GM18502 (cell line): ENCODE measurements at regions not wholly inside any gene's neighbourhood (a gene's known extent, or its start where the extent isn't known, plus 50 kb on each side); places are given as distances from the start of the nearest gene placed in this dataset.

Experiments
- ATAC-seq: cut with Tn5 transposase; IDR thresholded peaks from one replicate; pipeline ENCODE4 v1.9.1; 2021; ENCODE audit warnings: mild to moderate bottlenecking; ENCODE audit not compliant: unreplicated experiment, poor library complexity

GRCh38 chr4:136965478-136965877 lies 566.8 kb downstream of the PCDH18 start:
- no peak for ATAC-seq

GRCh38 chr4:136962868-136963267 lies 569.4 kb downstream of the PCDH18 start:
- no peak for ATAC-seq

- no peak for ATAC-seq
These were observed 585.9 kb downstream of the PCDH18 start for GRCh38 chr4:136946307-136946907.

- ATAC-seq, result no peak
These were observed 592.5 kb downstream of the PCDH18 start for GRCh38 chr4:136939781-136940180.

- ATAC-seq, result no peak
These were observed 596.4 kb downstream of the PCDH18 start for GRCh38 chr4:136935871-136936270.

- ATAC-seq, result no peak
These were observed 597.0 kb downstream of the PCDH18 start for GRCh38 chr4:136935305-136935704.

GRCh38 chr4:136934601-136935000 lies 597.7 kb downstream of the PCDH18 start:
- ATAC-seq, result no peak

- ATAC-seq, result no peak
These were observed 600.5 kb downstream of the PCDH18 start for GRCh38 chr4:136931781-136932180.

- ATAC-seq, result no peak
These were observed 603.3 kb downstream of the PCDH18 start for GRCh38 chr4:136928957-136929411.

- no peak for ATAC-seq
These were observed 605.1 kb downstream of the PCDH18 start for GRCh38 chr4:136927172-136927571.

- no peak for ATAC-seq
These were observed 607.1 kb downstream of the PCDH18 start for GRCh38 chr4:136925203-136925602.

- no peak for ATAC-seq
These were observed 610.2 kb downstream of the PCDH18 start for GRCh38 chr4:136922066-136922465.

- ATAC-seq, result no peak
These were observed 612.0 kb downstream of the PCDH18 start for GRCh38 chr4:136920092-136920881.

- no peak for ATAC-seq
These were observed 613.5 kb downstream of the PCDH18 start for GRCh38 chr4:136918772-136919171.

GRCh38 chr4:136917312-136918110 lies 614.8 kb downstream of the PCDH18 start:
- no peak for ATAC-seq

- ATAC-seq, result no peak
These were observed 622.7 kb downstream of the PCDH18 start for GRCh38 chr4:136909626-136910025.

- ATAC-seq, result no peak
These were observed 624.2 kb downstream of the PCDH18 start for GRCh38 chr4:136908122-136908521.

GRCh38 chr4:136900696-136901095 lies 631.6 kb downstream of the PCDH18 start:
- no peak for ATAC-seq

- ATAC-seq, result no peak
These were observed 633.6 kb downstream of the PCDH18 start for GRCh38 chr4:136898590-136899248.

- no peak for ATAC-seq
These were observed 638.7 kb downstream of the PCDH18 start for GRCh38 chr4:136893573-136893972.

GRCh38 chr4:136881666-136882065 lies 650.6 kb downstream of the PCDH18 start:
- no peak for ATAC-seq
